DMS 273 treated with DMSO at 0.1 percent for 48 hours (cell line): ENCODE measurements at regions not wholly inside any gene's neighbourhood (a gene's known extent, or its start where the extent isn't known, plus 50 kb on each side); places are given as distances from the start of the nearest gene placed in this dataset.
"Not testable (repeated sequence)": the region's sequence is repeated elsewhere in the genome, so short reads cannot be mapped to it uniquely, and the experiment has no call there.

Source experiments
- DNase-seq: peaks from one replicate; lab custom pipeline; 2025; lab: John Stamatoyannopoulos, UW

DNA sequence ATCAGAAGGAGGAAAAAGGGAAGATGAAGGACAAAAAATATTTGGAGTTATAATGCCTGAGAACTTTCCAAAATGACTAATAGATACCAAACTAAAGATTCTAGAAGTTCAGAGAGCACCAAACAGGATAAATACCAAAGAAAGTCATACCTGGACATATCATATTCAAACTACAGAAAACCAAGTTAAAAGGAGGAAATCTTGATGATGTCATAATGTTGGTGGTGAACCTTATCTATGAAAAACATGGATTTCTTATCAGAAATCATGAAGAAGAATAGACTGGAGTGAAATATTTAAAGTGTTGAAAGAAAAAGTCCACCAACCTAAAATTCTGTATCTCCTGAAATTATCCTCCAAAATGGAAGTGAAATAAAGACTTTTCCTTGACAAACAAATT, 389.2 kb downstream of the JRKL start:
- DNase-seq, result no peak

DNA sequence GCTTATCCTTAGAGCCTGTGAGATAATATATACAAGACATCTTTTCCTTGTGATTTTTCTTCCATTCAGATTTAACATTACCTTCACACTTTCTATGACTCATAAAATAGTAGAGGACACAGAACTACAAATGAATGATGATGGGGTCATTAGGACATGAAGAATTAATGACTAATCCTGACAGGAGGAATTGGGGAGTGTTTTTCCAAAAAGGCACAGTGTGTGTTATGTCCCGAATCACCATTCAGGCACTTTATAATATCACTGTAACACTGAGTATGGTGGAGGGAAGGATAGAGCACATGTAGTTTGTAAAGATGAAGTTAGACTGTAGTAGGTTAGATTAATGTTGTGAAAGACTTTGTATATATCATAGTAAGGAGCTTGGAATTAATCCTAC, 391.3 kb downstream of the JRKL start:
- no peak for DNase-seq

DNA sequence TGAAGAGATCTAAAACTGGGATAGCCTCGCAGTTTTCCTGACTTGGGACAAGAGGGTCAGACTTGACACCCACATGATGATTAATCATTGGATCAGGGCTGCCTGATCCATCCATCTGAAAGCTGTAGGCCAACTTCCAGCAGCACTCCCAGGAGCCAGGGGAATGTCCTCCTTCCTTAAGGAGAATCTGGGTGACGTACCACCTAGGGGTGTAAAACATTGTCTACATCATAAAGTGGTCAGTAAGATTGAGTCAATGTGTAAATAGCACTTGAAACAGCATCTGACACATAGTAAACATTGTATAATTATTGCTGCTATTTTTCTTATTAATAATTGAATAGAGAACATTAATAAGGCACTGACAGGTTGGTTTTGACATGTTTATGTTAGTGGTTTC, 392.8 kb downstream of the JRKL start:
- DNase-seq, result no peak

DNA sequence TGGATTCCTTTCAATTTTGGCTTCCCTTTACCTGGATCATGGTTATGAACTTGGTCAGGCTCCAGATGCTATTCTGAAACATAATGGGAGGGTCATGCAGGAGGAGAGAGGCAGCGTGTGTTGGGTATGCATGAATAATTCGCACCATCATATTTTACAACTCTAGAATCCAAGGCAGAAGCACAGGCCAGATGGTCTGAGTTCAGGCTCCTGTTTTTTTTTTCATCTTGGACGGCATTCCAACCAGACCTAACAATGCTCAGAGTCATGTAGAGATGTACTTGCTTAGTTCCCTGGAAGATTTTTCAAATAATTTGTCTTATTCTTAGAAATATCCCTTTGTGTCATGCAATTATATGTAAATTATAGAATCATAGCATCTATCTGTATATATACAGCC, 393.5 kb downstream of the JRKL start:
- no peak for DNase-seq

DNA sequence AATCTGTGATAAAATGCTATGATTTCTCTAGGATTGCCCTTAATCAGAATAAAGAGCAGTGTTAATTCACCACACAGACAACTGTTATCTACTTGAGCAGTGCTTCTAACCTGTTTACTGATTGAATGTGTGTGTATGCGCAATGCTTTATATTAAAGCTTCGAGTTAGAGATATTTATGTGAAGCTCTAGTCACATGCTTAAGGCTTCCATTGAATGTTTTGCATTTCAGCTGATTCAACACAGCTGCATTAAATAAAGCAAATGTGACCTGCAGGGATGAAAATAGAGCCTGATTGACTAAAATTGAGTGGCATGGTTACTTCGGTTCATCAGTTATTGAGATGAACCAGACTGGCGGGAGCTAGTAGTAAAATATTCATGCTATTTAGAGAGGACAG, 395.3 kb downstream of the JRKL start:
- DNase-seq, result no peak

- no peak for DNase-seq
Observed at GRCh38 chr11:96794152-96794551, 404.3 kb downstream of the JRKL start.

DNA sequence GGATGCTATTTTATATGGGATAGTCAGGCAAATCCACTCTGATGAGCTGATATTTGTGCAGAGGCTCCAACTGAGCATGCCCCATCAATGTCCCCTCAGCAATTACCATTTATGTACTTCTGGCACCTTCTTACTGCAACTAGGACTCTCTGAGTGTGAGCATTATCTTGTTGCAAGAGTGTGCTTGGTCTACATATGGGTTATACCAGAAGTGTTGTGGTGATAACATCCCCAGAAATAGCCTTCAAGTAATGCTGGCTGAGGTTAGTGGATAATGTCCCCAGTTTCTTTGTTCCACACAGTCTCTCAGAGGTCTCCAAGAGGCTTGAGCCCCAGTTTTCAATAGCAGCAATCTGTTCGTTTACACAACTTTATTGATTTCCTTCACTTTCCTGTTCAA, 408.6 kb downstream of the JRKL start:
- DNase-seq, result no peak

DNA sequence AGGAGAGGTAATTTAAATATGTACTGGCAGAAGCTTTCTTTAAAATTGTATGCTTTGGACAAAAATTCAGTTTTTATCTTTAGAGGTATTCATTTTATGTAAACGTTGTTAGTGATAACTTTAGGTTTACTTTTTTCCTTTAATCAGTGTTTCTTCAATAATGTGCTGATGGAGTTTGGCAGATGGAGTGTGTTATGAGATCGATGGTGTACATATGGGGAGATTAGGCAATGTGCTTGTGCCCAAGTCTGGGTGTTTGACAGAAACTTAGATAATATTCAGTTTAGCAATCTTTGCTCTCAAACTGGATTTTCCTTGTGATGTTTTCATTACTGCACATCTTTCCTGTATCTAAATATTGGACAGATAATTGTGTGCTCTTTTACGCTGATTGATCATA, 425.4 kb downstream of the JRKL start:
- no peak for DNase-seq

- no peak for DNase-seq
Observed at GRCh38 chr11:96817482-96818399, 427.9 kb downstream of the JRKL start.

DNA sequence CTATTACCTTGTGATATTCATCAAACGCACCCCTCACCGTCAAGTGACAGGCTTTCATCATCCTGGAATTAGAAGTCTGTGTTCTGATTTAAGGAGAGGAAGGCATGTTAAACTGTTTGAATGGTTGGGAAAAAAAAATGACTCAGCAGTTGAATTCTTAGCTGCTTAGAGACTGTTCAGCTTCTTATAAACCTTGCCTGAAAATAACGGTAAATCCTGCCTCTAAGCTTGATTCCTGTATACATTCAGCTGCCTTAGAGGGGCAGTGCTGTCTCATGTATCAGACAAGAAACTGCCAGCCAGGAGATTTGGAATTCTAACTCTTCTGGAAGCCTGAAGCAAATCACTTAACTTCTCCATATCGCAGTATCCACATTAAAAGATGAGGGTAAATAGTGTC, 437.4 kb downstream of the JRKL start:
- DNase-seq, result no peak

GRCh38 chr11:96841792-96842191, 452.0 kb downstream of the JRKL start:
- no peak for DNase-seq

DNA sequence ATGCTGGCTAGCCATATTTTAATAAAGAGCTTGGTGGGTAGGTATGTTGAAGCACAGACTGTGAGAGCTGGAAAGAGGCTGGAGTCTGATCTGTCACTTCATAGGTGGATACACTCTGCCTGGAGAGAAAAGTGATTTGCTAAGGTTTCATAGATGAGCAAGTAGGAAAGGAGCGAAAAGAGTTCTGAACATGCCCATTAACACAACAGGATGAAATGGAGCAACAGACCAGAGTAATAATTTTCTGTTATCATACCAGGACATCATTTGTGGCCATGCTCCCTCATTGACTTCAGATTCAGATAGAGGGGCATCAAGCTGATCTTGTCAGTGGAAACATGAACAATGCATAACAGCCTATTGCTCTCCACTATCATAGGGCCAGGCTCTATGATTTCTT, 452.9 kb downstream of the JRKL start:
- DNase-seq, result no peak

- no peak for DNase-seq
Observed at GRCh38 chr11:96854425-96854824, 464.6 kb downstream of the JRKL start.

GRCh38 chr11:96861722-96862121, 471.9 kb downstream of the JRKL start:
- DNase-seq, result not testable (repeated sequence)

GRCh38 chr11:96863520-96863919, 473.7 kb downstream of the JRKL start:
- DNase-seq, result peak; percentile 33

- DNase-seq, result no peak
Observed at GRCh38 chr11:96865020-96865419, 475.2 kb downstream of the JRKL start.

DNA sequence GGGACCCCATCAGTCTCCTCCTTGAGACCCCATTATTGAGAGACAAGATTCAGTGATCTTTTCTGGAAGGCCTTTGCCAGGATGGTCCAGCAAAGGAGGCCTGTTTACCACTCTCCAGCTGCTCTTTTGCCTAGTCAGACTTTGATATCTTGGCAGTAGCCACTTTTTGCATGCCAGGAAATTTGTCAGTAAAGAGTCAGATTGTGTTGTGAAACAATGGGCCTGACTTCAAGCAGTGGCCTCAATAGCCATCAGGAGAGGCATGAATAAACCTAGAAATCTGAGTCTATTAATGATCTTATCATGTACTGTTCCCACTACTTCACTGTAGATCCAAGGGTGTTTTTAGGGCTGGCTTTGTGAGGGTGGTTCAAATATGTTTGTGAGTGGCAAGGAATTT, 479.4 kb downstream of the JRKL start:
- DNase-seq, result no peak

DNA sequence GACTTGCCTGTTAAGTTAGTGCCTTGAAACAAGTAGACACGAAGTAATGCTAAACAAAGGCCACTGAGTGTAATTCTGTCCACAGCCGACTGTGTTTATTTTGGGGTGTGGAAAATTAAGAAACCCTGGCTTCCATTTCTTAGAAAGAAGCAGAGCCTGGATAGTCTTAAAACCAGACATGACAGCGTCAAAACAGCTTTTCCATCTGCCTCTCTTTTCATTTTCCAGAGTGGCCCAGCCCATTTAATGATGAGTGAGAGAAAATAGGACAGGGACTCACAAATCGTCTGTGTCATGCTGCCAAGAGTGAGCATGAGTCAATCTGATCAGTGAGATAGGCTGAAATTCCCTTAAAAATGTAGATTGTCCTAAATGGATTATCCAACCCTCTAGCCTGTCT, 485.9 kb downstream of the JRKL start:
- no peak for DNase-seq

DNA sequence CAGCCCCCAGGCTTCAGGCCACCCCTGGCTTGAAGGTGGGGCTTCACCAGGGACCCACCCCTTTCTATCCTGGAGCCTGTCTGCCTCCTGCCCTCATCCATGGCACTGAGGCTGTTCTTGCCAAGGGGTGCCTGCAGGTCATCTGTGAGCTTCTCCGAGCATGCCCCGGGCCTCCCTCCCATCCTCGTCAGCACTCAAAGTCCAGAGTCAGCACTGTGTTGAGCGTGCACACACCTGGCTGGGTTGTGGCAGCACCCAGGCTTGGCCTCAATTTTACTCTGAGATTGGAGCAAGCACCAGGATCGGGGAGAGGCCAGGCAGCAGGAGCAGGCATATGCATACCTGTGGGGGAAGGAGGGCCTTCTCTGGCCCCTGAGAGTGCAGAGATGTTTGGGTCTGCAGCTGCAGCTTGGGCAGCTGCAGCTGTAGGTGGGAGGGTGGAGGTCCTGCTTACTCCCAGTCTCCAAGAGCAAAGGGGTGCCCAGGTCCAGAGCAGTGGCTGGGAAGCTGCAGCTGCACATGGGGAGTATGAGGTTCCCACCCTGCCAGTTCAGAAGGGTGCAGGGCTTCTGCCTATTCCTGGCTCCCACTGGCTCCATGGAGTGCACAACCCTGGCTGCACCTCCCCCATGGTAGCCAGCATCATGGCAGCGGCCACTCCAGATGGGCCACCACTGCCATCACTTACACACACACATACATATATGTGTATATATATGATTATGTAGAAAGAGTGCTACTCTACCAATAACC, 488.7 kb downstream of the JRKL start:
- DNase-seq, result no peak

GRCh38 chr11:96882622-96883021, 492.8 kb downstream of the JRKL start:
- not testable (repeated sequence) for DNase-seq

GRCh38 chr11:96885405-96885804, 495.6 kb downstream of the JRKL start:
- no peak for DNase-seq

GRCh38 chr11:96885912-96886311, 496.1 kb downstream of the JRKL start:
- DNase-seq, result no peak

DNA sequence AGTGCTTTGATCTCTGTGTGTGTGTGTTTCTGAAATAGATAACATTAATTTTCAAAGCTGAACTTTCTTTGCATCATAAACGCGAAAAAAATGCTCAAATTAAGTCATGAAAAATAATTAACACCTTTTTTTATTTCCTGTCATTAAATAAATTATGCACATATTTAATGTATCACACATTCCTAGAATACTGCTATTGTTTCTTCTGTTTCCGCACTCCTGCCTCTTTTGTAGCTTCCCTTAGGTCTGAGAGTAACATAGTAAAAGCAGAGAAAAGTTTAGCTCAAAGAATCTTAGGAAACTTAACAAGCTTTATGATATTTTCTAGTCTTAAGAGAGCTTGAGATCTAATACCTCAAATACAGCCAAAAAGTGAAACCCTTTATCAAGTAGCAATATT, 504.2 kb downstream of the JRKL start:
- no peak for DNase-seq
